NB4 (cell line): ENCODE measurements at regions not wholly inside any gene's neighbourhood (a gene's known extent, or its start where the extent isn't known, plus 50 kb on each side); places are given as distances from the start of the nearest gene placed in this dataset.

ENCODE experiments used
- DNase-seq: peaks from one replicate; pipeline ENCODE4 v3.0.0; 2010; ENCODE audit warnings: low read depth
- H3K4me3 ChIP-seq: one replicate; pipeline ENCODE4 v1.5.1; 2011; ENCODE audit warnings: mild to moderate bottlenecking, low read depth, low read length, moderate library complexity
- CTCF ChIP-seq: IDR thresholded peaks from one replicate; pipeline ENCODE4 v1.5.1; 2012; ENCODE audit warnings: low read depth, low read length
- MAX ChIP-seq: IDR thresholded peaks from 2 replicates; pipeline ENCODE4 v1.6.1; 2011; ENCODE audit warnings: low read depth, low read length
- MYC ChIP-seq: IDR thresholded peaks from 2 replicates; pipeline ENCODE4 v1.6.1; 2011; ENCODE audit warnings: low read depth, low read length
- POLR2A ChIP-seq: IDR thresholded peaks from 2 replicates; pipeline ENCODE4 v1.6.1; 2011; ENCODE audit warnings: mild to moderate bottlenecking; ENCODE audit not compliant: insufficient read length; ENCODE audit errors: extremely low read depth

GRCh38 chr15:95826412-95827195 is 503.9 kb upstream of the NR2F2 start:
- no peak for TF ChIP-seq CTCF
- TF ChIP-seq MAX: no peak
- H3K4me3 ChIP-seq: no peak overlapping the region
- DNase-seq: no peak

GRCh38 chr15:95829062-95829461 is 501.4 kb upstream of the NR2F2 start:
- H3K4me3 ChIP-seq: no peak overlapping the region
- DNase-seq: peak; percentile 17
- TF ChIP-seq MAX: no peak
- TF ChIP-seq POLR2A: no peak
- TF ChIP-seq MYC: no peak
- TF ChIP-seq CTCF: no peak

- no peak overlapping the region for H3K4me3 ChIP-seq
- no peak for DNase-seq
- no peak for TF ChIP-seq POLR2A
- no peak for TF ChIP-seq MAX
- no peak for TF ChIP-seq CTCF
- no peak for TF ChIP-seq MYC
Measured at GRCh38 chr15:95830281-95830680, 500.2 kb upstream of the NR2F2 start.

GRCh38 chr15:95832668-95833067 is 497.8 kb upstream of the NR2F2 start:
- no peak overlapping the region for H3K4me3 ChIP-seq
- no peak for DNase-seq

GRCh38 chr15:95834028-95834804 is 496.3 kb upstream of the NR2F2 start:
- no peak overlapping the region for H3K4me3 ChIP-seq
- TF ChIP-seq MYC: no peak
- TF ChIP-seq CTCF: no peak
- TF ChIP-seq POLR2A: no peak
- TF ChIP-seq MAX: no peak
- DNase-seq: no peak

More at GRCh38 chr15:95832668-95833067, 497.8 kb upstream of the NR2F2 start:
- no peak for TF ChIP-seq MYC
- TF ChIP-seq POLR2A: no peak
- TF ChIP-seq CTCF: no peak
- TF ChIP-seq MAX: no peak
